Fibroblast of peridontal ligament (primary cell): ENCODE measurements at regions not wholly inside any gene's neighbourhood (a gene's known extent, or its start where the extent isn't known, plus 50 kb on each side); places are given as distances from the start of the nearest gene placed in this dataset.
A peak's percentile ranks its signal among the peaks of the same experiment; 100 is the strongest.

Experiments
- DNase-seq: peaks from one replicate; pipeline ENCODE4 v3.0.0-alpha.2; 2010; ENCODE audit errors: extremely low read depth

DNA sequence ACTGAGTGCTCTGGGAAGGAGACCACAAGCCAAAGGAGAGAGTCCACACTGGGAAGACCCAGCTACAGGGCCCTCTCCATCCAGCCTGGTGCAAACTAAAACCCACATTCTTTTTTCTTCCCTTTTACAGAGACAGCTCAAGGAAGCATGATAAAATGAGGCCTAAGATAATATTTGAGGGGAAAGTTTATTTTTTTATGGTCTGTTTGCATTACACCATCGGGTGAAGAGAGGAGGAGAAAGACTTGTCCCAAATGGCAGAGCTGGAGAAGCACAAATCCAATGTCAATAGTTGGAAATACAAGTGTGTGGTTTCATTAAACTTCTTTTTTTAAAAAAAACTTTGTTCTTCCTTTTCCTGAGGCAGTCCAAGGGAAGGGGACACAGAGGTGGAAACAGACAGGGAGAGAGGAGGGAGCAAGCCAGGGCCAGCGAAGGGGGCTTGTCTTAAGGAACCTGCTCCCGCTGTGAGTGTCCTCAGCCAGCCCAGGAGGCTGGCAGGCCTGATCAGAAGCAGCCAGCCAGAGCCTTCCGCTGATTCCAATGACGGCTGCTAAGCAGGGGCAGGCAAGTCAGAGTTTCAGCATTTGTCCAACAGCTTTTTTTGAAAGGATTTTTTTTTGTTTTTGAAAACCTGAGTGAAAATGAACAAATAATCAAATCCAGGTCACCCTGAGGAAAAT, 203.8 kb upstream of the SIX2 start:
- peak; percentile 50 for DNase-seq

GRCh38 chr2:45211636-45212035, 202.4 kb upstream of the SIX2 start:
- no peak for DNase-seq

DNA sequence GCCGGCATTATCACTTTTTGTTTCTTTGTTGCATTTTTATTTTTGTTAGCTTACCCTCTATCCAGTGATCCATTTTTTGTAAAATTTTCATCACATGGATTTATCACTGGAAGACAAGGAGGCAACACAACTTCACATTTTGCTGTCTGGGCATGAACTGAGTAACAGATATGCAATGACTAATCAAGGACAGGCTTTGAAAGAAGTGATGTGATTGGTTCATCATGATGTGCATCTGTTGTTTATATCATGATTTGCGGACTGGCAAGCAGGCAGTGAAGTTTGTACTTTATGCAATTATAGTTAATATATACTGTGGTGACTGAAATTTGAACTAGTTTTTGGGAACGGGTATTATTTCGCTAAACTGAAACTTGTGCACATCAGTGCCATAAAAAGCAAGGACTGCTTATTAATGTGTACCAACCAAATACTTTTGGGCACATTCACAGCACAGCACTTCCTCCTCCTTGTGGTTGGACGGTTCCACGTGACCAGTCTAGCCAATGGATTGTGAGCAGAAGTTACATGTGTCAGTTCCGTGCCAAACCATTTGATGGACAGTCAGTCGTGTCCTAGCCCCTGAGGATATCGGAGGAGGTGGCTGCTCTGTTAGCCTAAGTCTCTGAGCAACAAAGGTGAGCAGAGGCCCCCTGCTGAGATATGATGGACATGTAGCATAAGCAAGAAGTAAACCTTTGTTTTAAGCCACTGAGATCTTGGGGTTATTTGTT, 201.4 kb upstream of the SIX2 start:
- DNase-seq, result peak; percentile 97

DNA sequence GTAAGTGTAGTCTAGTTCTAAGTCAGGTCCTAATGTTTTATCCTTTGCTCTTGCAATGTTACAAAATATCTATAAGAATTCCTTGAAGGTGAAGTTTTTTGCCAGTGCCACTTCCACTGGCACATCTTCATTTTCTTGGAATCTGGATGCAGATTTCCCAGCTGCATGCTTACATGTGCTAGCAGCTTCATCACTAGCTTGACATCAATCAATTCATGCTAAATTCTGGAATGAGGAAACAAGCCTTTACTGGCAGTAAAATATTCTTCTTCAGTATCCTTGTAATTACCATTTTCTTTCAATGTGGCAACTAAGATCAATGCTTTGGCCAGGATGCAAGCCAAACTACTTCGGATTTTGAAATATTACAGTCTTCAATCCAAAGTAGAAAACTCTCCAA, 200.6 kb upstream of the SIX2 start:
- DNase-seq, result no peak

GRCh38 chr2:45209302-45209701, 200.1 kb upstream of the SIX2 start:
- no peak for DNase-seq

DNA sequence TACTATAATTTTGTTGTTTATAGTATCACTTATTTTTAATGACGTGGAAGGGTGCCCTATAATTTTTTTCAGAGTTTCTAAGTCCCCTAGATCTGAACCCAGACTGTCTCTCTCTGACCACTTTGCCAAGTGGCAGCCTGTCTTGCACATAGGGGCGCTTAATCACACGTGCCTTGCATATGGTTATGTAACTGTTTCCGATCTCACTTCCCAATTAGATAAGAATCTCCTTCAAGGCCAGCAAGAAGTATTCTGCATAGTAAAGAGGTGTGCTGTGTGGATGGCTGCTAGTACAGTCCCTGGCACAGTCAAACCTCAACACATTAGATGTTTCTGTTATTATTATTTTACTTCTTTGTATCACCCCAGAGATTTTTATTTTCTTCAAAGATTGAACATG, 197.8 kb upstream of the SIX2 start:
- no peak for DNase-seq

DNA sequence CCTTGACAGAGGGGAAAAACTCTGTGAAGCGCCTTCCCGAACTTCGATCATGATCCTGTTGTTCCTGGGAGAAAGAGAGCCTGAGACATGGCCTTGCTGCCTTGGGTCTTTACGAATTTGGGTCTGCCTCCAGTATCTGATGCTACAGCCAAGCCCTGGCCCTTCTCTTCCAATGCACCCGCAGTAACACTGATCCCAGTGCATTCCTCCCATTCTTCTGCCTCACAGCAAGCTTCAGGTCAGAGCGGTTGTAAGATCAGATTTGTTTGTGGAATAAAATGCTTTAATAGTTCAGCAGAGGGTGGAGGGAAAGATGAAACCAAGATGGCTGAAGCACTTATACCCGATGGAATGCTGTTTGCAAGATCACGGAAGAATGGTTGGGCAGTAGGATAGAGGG, 196.7 kb upstream of the SIX2 start:
- no peak for DNase-seq

GRCh38 chr2:45205480-45205879, 196.2 kb upstream of the SIX2 start:
- DNase-seq, result no peak

- no peak for DNase-seq
These were observed 194.1 kb upstream of the SIX2 start for GRCh38 chr2:45203400-45203799.

DNA sequence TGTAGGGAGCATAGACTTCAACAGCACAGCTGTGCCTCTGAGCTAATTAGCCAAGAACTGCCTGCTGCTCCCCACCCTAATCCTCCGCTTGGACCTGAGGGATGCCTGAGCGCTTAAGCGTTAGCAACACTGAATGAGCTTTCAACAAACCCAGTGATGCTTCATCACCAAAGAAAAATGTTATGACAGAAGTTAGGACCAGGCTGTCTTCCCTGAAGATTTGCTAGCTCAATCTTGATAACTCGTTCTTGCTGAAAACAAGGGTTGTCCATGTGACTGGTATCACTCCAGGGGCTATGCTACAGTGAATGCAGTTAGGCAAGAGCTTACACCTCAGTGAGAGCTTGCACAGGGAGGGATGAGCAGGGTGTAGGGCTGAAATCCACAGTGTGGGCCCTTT, 190.7 kb upstream of the SIX2 start:
- DNase-seq, result peak; percentile 50

DNA sequence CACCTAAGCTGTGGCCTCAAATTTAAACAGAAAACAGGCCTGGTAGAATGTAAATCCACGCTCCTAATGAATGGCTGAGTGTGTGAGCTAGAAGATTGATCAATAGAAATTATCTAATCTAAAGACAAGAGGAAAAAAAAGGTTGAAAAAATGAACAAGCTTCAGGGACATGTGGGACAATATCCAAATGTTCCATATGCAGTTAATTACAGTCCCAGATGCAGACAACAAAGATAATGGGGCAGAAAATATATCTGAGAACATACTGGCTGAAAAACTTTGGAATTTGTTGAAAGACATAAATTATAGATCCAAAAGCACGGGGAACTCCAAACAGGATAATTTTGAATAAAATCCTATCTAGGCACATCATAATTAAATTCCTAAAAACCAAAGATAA, 186.7 kb upstream of the SIX2 start:
- peak; percentile 60 for DNase-seq

DNA sequence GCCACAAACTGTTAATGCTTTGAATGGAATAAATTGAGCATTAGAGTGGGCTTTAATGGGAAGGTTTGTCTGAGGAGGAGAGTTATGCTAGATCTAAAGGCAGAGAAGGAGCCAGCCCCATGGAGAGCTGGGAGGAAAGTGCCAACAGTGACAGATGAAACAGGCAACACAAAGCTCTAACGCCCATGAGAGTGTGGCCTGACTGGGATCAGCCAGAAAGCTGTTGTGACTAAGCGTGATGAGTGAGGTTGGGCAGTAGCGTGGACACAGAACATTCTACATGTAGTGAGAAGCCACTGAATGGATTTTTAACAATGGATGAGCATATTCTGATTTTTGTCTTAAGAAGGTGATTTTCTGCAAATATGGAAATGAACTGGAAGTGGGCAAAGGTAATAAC, 185.3 kb upstream of the SIX2 start:
- no peak for DNase-seq

DNA sequence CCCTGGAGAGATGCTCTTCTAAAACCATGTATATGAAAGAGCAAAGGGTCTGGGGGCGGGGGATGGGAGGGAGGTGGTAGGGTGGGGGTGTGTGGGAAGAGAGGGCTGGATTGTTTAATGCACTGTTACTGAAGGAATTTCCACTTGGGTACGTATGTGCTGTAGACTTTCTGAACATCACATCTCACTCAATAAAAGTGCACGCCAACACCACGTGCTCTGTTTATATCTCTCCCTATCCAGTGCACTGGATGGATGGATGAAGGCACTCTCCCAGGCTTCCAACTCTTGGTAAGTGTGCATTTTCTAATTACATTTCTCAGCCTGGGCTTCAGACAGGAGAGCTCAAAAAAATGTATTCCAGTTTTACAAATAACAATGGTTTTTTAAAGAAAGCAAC, 184.3 kb upstream of the SIX2 start:
- no peak for DNase-seq

DNA sequence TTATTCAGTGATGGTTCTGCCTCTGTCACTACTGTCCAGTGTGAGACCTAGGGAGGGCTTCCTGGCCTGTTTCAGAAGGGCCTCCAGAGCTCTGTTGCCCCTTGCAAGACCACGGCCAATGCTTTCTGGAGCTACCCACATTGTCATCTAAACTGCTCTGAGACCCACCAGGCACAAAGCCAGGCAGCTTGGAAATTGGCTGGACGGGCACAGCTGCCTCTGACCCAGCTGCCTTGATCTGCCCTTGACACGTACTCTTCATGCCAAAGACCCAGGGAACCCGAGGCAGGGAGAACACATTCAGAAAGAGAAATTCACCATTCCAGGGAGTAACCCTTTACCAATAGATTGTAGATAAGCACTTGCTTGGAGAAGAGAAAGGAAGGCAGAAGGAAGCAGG, 183.7 kb upstream of the SIX2 start:
- DNase-seq, result no peak

- no peak for DNase-seq
These were observed 183.2 kb upstream of the SIX2 start for GRCh38 chr2:45192481-45192880.

GRCh38 chr2:45191976-45192375, 182.7 kb upstream of the SIX2 start:
- DNase-seq, result peak; percentile 35

- DNase-seq, result no peak
These were observed 182.1 kb upstream of the SIX2 start for GRCh38 chr2:45191146-45191863.

DNA sequence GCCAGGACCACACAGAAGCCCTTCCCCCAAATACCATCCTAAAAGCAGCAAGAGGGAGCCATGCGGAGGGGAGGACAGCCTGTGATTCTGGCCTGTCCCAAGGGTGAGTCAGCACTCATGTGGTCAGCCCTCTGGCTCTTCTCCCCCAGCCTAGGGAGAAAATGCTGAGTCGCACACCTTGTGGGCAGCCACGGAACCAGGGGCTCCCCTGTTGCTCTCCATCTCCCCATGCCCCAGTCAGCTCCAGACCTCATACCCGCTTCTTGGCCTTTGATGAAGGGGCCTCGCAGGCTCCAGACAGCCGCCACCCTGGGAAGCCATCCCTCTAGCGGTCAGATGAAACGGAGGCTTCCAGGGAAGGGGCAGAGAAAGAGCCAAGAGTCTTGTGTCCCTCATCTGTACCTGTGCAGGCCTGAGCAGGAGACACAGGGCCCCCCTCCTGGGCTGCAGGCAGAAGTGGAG, 181.3 kb upstream of the SIX2 start:
- peak; percentile 39 for DNase-seq

GRCh38 chr2:45184606-45185005, 175.4 kb upstream of the SIX2 start:
- peak; percentile 52 for DNase-seq

DNA sequence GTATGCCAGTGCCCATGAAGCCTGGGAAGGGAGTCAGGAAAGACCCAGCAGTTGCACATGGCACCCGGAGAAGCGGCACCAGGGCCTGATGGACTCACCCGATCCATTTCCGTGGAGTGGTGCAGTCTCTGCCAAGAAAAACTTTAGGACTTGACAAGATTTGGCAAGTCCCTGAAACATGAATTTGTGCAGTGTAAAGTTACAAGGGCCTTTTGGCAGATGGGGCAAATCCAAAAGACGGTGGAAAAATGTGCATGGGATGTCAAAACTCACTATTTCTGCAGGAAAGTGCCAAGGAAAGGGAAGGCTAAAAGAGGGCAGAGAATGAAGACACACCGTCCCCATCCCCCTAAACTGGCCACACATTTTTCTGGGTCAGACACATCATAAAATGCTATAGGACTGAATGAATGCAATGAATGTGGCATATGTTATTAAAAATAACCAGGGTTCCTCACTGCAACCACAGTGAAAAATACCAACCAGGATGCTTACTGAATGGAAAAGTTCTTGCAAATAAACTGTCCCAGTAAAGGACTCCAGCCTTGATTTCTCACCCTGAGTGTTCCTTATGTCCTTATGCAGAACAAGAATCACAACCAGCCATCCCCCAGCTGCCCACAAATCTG, 173.5 kb upstream of the SIX2 start:
- DNase-seq, result peak; percentile 87

DNA sequence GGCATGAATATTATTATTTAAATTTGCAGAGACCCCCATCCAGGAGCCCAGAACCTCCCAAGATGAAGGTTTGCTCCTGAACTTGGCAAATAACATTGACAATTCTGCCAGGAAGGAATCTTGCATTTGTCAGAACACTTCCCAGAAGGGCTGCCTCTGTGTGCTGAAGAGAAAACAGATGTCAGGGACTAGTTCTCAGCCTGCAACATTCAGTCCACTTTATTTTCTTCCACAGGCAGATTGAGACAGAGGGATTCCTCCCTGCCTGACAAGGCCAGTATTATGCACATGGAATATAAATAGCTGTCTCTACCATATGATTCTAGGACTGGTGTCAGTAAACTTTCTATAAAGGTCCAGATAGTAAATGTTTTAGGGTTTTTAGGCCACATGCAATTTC, 171.5 kb upstream of the SIX2 start:
- DNase-seq, result peak; percentile 80

GRCh38 chr2:45180033-45180746, 170.9 kb upstream of the SIX2 start:
- DNase-seq, result peak; percentile 60
